Parathyroid adenoma (tissue), 2 donors: ENCODE measurements at regions not wholly inside any gene's neighbourhood (a gene's known extent, or its start where the extent isn't known, plus 50 kb on each side); places are given as distances from the start of the nearest gene placed in this dataset.

ENCODE experiments used
- H2AFZ ChIP-seq: fragments of 300-600 bp; sonication (generic); one replicate; pipeline ENCODE4 v1.7.0; 2017; ENCODE audit warnings: antibody characterized with exemption, mild to moderate bottlenecking
- H3K27ac ChIP-seq: fragments of 300-600 bp; sonication (generic); one replicate; pipeline ENCODE4 v1.7.0; 2017
- H3K27me3 ChIP-seq: fragments of 300-600 bp; sonication (generic); one replicate; pipeline ENCODE4 v1.7.0; 2017; ENCODE audit warnings: low read length; ENCODE audit not compliant: control insufficient read depth, insufficient read depth
- H3K36me3 ChIP-seq: fragments of 300-600 bp; sonication (generic); one replicate; pipeline ENCODE4 v1.7.0; 2017; ENCODE audit warnings: low read length; ENCODE audit not compliant: control insufficient read depth, insufficient read depth
- H3K4me1 ChIP-seq: fragments of 300-600 bp; sonication (generic); one replicate; pipeline ENCODE4 v1.7.0; 2017; ENCODE audit warnings: control low read depth
- H3K4me2 ChIP-seq: fragments of 300-600 bp; sonication (generic); one replicate; pipeline ENCODE4 v1.7.0; 2017; ENCODE audit warnings: low read length
- H3K4me3 ChIP-seq: fragments of 300-600 bp; sonication (generic); one replicate; pipeline ENCODE4 v1.7.0; 2017; ENCODE audit warnings: low read depth, low read length
- H3K79me2 ChIP-seq: fragments of 300-600 bp; sonication (generic); one replicate; pipeline ENCODE4 v1.7.0; 2017; ENCODE audit warnings: control low read depth
- H3K9ac ChIP-seq: fragments of 300-600 bp; sonication (generic); one replicate; pipeline ENCODE4 v1.7.0; 2017; ENCODE audit warnings: mild to moderate bottlenecking
- H3K9me3 ChIP-seq: fragments of 300-600 bp; sonication (generic); one replicate; pipeline ENCODE4 v1.7.0; 2017; ENCODE audit warnings: low read length; ENCODE audit not compliant: control insufficient read depth
- TF ChIP-seq, protein P1 (sequence below): fragments of 300-600 bp; sonication (generic); IDR thresholded peaks from one replicate; pipeline ENCODE4 v1.7.0; 2017; ENCODE audit warnings: antibody characterized with exemption, mild to moderate bottlenecking
- donor health status: primary hyperparathyroidism.

DNA sequence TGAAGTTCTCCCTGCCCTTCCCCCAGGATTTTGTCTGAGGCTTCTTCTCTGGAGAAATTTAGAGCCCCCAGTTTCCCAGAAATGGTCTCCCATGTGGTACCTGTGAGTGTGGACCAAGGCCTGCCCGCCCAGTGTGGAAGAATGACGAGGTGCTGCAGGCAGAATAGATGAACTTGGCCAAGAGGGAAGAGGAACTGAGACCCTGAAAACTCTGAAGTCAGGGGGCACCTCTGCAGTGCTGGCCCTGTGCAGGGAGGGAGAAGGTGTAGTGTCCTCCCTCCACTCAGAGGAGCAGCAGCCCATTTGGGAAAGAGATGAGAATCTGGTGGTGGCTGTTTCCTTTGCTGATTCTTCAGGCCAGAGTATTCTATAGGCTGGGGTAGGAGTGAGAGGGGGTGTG, 115.2 kb upstream of the PCGF5 start:
- H3K36me3 ChIP-seq: no peaks in the 10 kb centered on the region
- no peak overlapping the region for H3K4me3 ChIP-seq
- TF ChIP-seq, protein P1, sequence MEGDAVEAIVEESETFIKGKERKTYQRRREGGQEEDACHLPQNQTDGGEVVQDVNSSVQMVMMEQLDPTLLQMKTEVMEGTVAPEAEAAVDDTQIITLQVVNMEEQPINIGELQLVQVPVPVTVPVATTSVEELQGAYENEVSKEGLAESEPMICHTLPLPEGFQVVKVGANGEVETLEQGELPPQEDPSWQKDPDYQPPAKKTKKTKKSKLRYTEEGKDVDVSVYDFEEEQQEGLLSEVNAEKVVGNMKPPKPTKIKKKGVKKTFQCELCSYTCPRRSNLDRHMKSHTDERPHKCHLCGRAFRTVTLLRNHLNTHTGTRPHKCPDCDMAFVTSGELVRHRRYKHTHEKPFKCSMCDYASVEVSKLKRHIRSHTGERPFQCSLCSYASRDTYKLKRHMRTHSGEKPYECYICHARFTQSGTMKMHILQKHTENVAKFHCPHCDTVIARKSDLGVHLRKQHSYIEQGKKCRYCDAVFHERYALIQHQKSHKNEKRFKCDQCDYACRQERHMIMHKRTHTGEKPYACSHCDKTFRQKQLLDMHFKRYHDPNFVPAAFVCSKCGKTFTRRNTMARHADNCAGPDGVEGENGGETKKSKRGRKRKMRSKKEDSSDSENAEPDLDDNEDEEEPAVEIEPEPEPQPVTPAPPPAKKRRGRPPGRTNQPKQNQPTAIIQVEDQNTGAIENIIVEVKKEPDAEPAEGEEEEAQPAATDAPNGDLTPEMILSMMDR: no peak
- no peak overlapping the region for H2AFZ ChIP-seq
- H3K4me1 ChIP-seq: no peaks in the 10 kb centered on the region
- no peaks in the 10 kb centered on the region for H3K27me3 ChIP-seq
- H3K4me2 ChIP-seq: no peak overlapping the region
- H3K79me2 ChIP-seq: no peaks in the 10 kb centered on the region
- H3K9ac ChIP-seq: no peak overlapping the region
- no peaks in the 10 kb centered on the region for H3K9me3 ChIP-seq
- no peak overlapping the region for H3K27ac ChIP-seq

DNA sequence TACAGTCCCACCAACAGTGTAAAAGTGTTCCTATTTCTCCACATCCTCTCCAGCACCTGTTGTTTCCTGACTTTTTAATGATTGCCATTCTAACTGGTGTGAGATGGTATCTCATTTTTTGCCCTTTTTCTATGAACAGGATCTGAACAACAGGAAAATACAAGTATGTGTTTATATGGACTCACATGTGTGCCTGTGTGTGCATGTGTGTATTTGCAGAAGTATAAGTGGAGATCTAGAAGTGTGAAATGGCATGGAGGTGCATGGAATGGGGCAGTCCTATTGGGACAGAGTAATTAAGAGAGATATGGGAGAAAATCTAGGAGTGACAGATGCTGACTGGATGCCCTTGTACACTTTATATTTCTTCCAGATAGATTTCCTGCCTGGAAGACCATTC, 111.6 kb upstream of the PCGF5 start:
- H3K4me2 ChIP-seq: no peak overlapping the region

DNA sequence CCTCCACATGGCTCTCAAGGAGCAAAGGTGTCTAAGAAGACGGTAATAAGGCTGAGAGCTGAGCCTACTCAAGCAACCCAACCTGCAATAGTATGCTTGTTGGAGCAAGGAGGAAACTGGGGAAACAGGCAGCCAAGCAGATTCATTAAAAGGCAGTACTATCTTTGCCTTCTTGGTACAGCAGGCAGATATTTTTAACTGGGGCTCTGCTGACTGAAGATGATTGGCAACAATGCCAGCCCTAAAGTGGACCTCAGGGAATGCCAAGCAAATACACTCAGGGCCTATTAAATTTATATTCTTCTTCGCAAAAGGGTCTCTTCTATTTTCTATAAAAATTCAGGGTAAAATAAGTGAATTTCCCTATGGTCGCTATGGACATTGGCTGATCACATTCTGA, 109.4 kb upstream of the PCGF5 start:
- TF ChIP-seq, protein P1: no peak
- H2AFZ ChIP-seq: no peak overlapping the region
- no peaks in the 10 kb centered on the region for H3K79me2 ChIP-seq
- H3K4me2 ChIP-seq: no peak overlapping the region
- no peaks in the 10 kb centered on the region for H3K9me3 ChIP-seq
- H3K4me1 ChIP-seq: no peaks in the 10 kb centered on the region
- H3K4me3 ChIP-seq: no peak overlapping the region
- no peaks in the 10 kb centered on the region for H3K36me3 ChIP-seq
- no peak overlapping the region for H3K9ac ChIP-seq
- no peak overlapping the region for H3K27ac ChIP-seq
- no peaks in the 10 kb centered on the region for H3K27me3 ChIP-seq

More for the DNA sequence above, 111.6 kb upstream of the PCGF5 start:
- no peaks in the 10 kb centered on the region for H3K9me3 ChIP-seq
- H3K4me3 ChIP-seq: no peak overlapping the region
- no peaks in the 10 kb centered on the region for H3K27me3 ChIP-seq
- TF ChIP-seq, protein P1: no peak
- no peaks in the 10 kb centered on the region for H3K79me2 ChIP-seq
- no peaks in the 10 kb centered on the region for H3K4me1 ChIP-seq
- no peak overlapping the region for H3K9ac ChIP-seq
- no peak overlapping the region for H3K27ac ChIP-seq
- H3K36me3 ChIP-seq: no peaks in the 10 kb centered on the region
- no peak overlapping the region for H2AFZ ChIP-seq

DNA sequence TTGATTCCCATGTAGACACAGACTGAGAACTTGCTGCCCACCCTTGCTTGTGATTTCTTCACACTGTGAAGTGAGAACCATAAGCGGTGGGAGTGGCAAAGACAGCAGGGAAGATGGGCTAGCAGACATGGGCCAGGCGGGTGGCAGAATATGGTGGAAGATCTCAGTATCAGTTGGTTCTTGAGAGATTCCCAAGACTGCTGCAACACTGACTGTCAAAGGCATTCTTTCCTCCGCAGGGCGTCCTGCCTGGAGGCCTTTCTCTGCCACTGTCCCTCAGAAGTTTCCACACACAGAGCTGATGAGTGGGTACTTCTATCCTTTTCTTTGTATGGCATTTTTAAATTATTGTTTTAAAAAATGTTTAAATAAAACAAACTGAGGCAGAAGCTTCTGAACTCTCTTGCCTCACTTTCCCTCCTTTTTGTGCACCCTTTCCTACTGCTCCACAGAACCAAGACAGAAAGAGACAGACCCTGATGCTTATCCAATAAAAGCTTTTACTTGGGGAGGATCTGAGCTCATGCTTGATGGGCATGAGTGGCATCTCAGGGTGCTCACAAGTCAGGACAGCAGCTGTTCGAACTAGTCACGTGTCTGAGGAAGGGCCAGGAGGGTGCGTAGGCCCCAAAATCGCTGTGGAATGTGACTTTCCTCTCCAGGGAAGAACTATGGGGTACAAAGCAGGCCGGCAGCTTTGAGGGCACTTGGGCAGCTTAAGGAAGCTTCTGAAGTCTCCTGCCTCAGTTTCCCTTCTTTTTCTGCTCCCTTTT, 104.7 kb upstream of the PCGF5 start:
- TF ChIP-seq, protein P1: no peak
- no peaks in the 10 kb centered on the region for H3K9me3 ChIP-seq
- no peak overlapping the region for H3K4me2 ChIP-seq
- H3K9ac ChIP-seq: no peak overlapping the region
- H3K27ac ChIP-seq: no peak overlapping the region
- no peaks in the 10 kb centered on the region for H3K36me3 ChIP-seq
- H3K79me2 ChIP-seq: no peaks in the 10 kb centered on the region
- no peaks in the 10 kb centered on the region for H3K4me1 ChIP-seq
- H3K27me3 ChIP-seq: no peaks in the 10 kb centered on the region
- no peak overlapping the region for H3K4me3 ChIP-seq
- H2AFZ ChIP-seq: no peak overlapping the region

DNA sequence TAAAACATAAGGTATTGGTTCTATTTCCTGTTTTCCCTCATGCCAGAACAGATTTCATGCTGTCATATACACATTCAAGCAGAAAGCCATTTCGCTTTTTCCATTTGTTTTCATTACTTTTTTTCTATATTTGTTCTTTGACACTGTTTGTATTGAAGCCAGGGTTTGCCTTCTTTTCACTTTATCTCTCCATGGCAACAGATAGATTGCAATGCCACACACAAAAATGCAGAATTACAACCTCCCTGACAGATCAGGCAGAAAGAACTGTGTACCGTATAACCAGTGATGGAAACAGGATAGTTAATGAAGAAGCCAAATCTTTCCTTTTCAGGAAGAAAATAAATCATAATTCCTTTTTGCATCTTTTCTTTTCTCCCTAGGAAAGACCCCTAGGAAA, 103.0 kb upstream of the PCGF5 start:
- Histone ChIP-seq H3K4me1 (no peaks in the 10 kb centered on the region), H2AFZ (no peak overlapping the region), H3K27me3 (no peaks in the 10 kb centered on the region), H3K27ac (no peak overlapping the region), H3K36me3 (no peaks in the 10 kb centered on the region), H3K9me3 (no peaks in the 10 kb centered on the region), H3K4me2 (no peak overlapping the region), H3K9ac (no peak overlapping the region), H3K4me3 (no peak overlapping the region), H3K79me2 (no peaks in the 10 kb centered on the region)
- TF ChIP-seq, protein P1: no peak
